Renal cortex interstitium (tissue), 11 donors: ENCODE measurements at regions not wholly inside any gene's neighbourhood (a gene's known extent, or its start where the extent isn't known, plus 50 kb on each side); places are given as distances from the start of the nearest gene placed in this dataset.
"Not testable (repeated sequence)": the region's sequence is repeated elsewhere in the genome, so short reads cannot be mapped to it uniquely, and the experiment has no call there.

ENCODE experiments used
- DNase-seq, 11 donors: peaks; one replicate each; pipeline ENCODE4 v3.0.0-alpha.2; 2013; ENCODE audit warnings: low read depth in 9 of 11, low spot score in 4 of 11; ENCODE audit errors: extremely low read depth in 1 of 11

- DNase-seq = no peak
Measured at GRCh38 chr12:84134797-84135366, 777.7 kb downstream of the SLC6A15 start.

- no peak for DNase-seq
Measured at GRCh38 chr12:84131076-84131475, 781.5 kb downstream of the SLC6A15 start.

GRCh38 chr12:84128117-84128991, 784.2 kb downstream of the SLC6A15 start:
- DNase-seq = no peak

- DNase-seq = no peak
Measured at GRCh38 chr12:84124211-84124610, 788.4 kb downstream of the SLC6A15 start.

GRCh38 chr12:84117190-84117589, 795.4 kb downstream of the SLC6A15 start:
- DNase-seq = no peak

- no peak for DNase-seq
Measured at GRCh38 chr12:84113666-84114065, 798.9 kb downstream of the SLC6A15 start.

GRCh38 chr12:84103886-84104285, 808.7 kb downstream of the SLC6A15 start:
- not testable (repeated sequence) for DNase-seq

GRCh38 chr12:84101963-84102362, 810.6 kb downstream of the SLC6A15 start:
- DNase-seq = not testable (repeated sequence)

- not testable (repeated sequence) for DNase-seq
Measured at GRCh38 chr12:84099591-84099990, 813.0 kb downstream of the SLC6A15 start.

- no peak for DNase-seq
Measured at GRCh38 chr12:84091651-84092050, 820.9 kb downstream of the SLC6A15 start.

- no peak for DNase-seq
Measured at GRCh38 chr12:84089356-84089755, 823.2 kb downstream of the SLC6A15 start.

GRCh38 chr12:84085046-84085445, 827.6 kb downstream of the SLC6A15 start:
- peak in 1 of 11 donors; percentile 6 for DNase-seq

- no peak for DNase-seq
Measured at GRCh38 chr12:84079626-84080025, 833.0 kb downstream of the SLC6A15 start.

GRCh38 chr12:84077679-84078078, 834.9 kb downstream of the SLC6A15 start:
- peak in 1 of 11 donors; percentile 5 for DNase-seq

- no peak for DNase-seq
Measured at GRCh38 chr12:84075991-84076390, 836.6 kb downstream of the SLC6A15 start.

- no peak for DNase-seq
Measured at GRCh38 chr12:84073401-84073800, 839.2 kb downstream of the SLC6A15 start.

GRCh38 chr12:84072961-84073360, 839.6 kb downstream of the SLC6A15 start:
- no peak for DNase-seq

- DNase-seq = no peak
Measured at GRCh38 chr12:84070292-84070691, 842.3 kb downstream of the SLC6A15 start.

- DNase-seq = no peak
Measured at GRCh38 chr12:84069699-84070098, 842.9 kb downstream of the SLC6A15 start.

GRCh38 chr12:84069198-84069597, 843.4 kb downstream of the SLC6A15 start:
- no peak for DNase-seq

GRCh38 chr12:84058136-84058535, 854.5 kb downstream of the SLC6A15 start:
- DNase-seq = no peak
